HFFc6 (cell line): ENCODE measurements at regions not wholly inside any gene's neighbourhood (a gene's known extent, or its start where the extent isn't known, plus 50 kb on each side); places are given as distances from the start of the nearest gene placed in this dataset.

Experiments used
- DNase-seq: peaks from one replicate; pipeline ENCODE4 v3.0.0-alpha.2; 2018
- H3K27ac Mint-ChIP-seq: 2 replicates; pipeline ENCODE4 v1.8.0; 2020; ENCODE audit warnings: mild to moderate bottlenecking, mixed read lengths
- H3K27me3 Mint-ChIP-seq: 2 replicates; pipeline ENCODE4 v1.8.0; 2021; ENCODE audit warnings: mild to moderate bottlenecking, moderate library complexity, mixed read lengths; ENCODE audit not compliant: insufficient read depth
- H3K36me3 Mint-ChIP-seq: 2 replicates; pipeline ENCODE4 v1.8.0; 2021; ENCODE audit warnings: low read depth, mixed read lengths
- H3K4me1 Mint-ChIP-seq: 2 replicates; pipeline ENCODE4 v1.8.0; 2020; ENCODE audit warnings: low read depth, mixed read lengths
- H3K4me3 Mint-ChIP-seq: 2 replicates; pipeline ENCODE4 v1.8.0; 2020; ENCODE audit warnings: mild to moderate bottlenecking, moderate library complexity, mixed read lengths
- H3K9me3 Mint-ChIP-seq: 2 replicates; pipeline ENCODE4 v1.8.0; 2020; ENCODE audit warnings: mild to moderate bottlenecking, mixed read lengths
- CTCF ChIP-seq: fragments of 200-600 bp; sonication (generic); IDR thresholded peaks from 2 replicates; pipeline ENCODE4 v1.5.0; 2021; ENCODE audit warnings: antibody characterized with exemption, mild to moderate bottlenecking

GRCh38 chr14:48723841-48724495 is 862.2 kb downstream of the RPS29 start:
- TF ChIP-seq CTCF, result no peak
- Mint-ChIP-seq H3K27ac (no peak overlapping the region), H3K4me3 (no peak overlapping the region), H3K9me3 (peaks cover 30% of the 10 kb centered on the region), H3K27me3 (no peaks in the 10 kb centered on the region), H3K4me1 (no peaks in the 10 kb centered on the region), H3K36me3 (no peaks in the 10 kb centered on the region)
- DNase-seq, result no peak

GRCh38 chr14:48714366-48714765 is 871.8 kb downstream of the RPS29 start:
- no peaks in the 10 kb centered on the region for H3K27me3 Mint-ChIP-seq
- peaks cover 24% of the 10 kb centered on the region for H3K9me3 Mint-ChIP-seq
- no peak overlapping the region for H3K27ac Mint-ChIP-seq
- no peaks in the 10 kb centered on the region for H3K4me1 Mint-ChIP-seq
- no peak overlapping the region for H3K4me3 Mint-ChIP-seq
- no peak for DNase-seq
- no peaks in the 10 kb centered on the region; the same call in 1 of the 2 replicates for H3K36me3 Mint-ChIP-seq
- no peak for TF ChIP-seq CTCF

GRCh38 chr14:48710133-48710532 is 876.0 kb downstream of the RPS29 start:
- Mint-ChIP-seq H3K9me3 (peaks cover 16% of the 10 kb centered on the region), H3K27me3 (no peaks in the 10 kb centered on the region), H3K36me3 (peaks cover 4% of the 10 kb centered on the region; the same call in 1 of the 2 replicates), H3K4me1 (no peaks in the 10 kb centered on the region), H3K4me3 (no peak overlapping the region), H3K27ac (no peak overlapping the region)
- no peak for TF ChIP-seq CTCF
- no peak for DNase-seq

GRCh38 chr14:48709277-48709785 is 876.8 kb downstream of the RPS29 start:
- H3K4me1 Mint-ChIP-seq, result no peaks in the 10 kb centered on the region
- TF ChIP-seq CTCF, result no peak
- peaks cover 16% of the 10 kb centered on the region for H3K9me3 Mint-ChIP-seq
- no peak overlapping the region for H3K27ac Mint-ChIP-seq
- H3K4me3 Mint-ChIP-seq, result no peak overlapping the region
- no peak for DNase-seq
- H3K27me3 Mint-ChIP-seq, result no peaks in the 10 kb centered on the region
- H3K36me3 Mint-ChIP-seq, result peaks cover 4% of the 10 kb centered on the region; the same call in 1 of the 2 replicates

- DNase-seq, result no peak
- H3K27ac Mint-ChIP-seq, result no peak overlapping the region
- no peaks in the 10 kb centered on the region for H3K27me3 Mint-ChIP-seq
- no peak overlapping the region for H3K4me3 Mint-ChIP-seq
- H3K9me3 Mint-ChIP-seq, result peaks cover 36% of the 10 kb centered on the region
- no peaks in the 10 kb centered on the region for H3K4me1 Mint-ChIP-seq
- TF ChIP-seq CTCF, result no peak
- peaks cover 4% of the 10 kb centered on the region; the same call in 1 of the 2 replicates for H3K36me3 Mint-ChIP-seq
Measured at GRCh38 chr14:48704639-48705038, 881.5 kb downstream of the RPS29 start.
